SJCRH30 (cell line): ENCODE measurements at regions not wholly inside any gene's neighbourhood (a gene's known extent, or its start where the extent isn't known, plus 50 kb on each side); places are given as distances from the start of the nearest gene placed in this dataset.

Source experiments
- DNase-seq, 2 experiments: peaks; one replicate each; pipeline ENCODE4 v3.0.0-alpha.2; 2015 to 2020
- H3K27ac ChIP-seq: fragments of 250-450 bp; sonication (Bioruptor Pico); 2 replicates; pipeline ENCODE4 v1.5.1; 2020; ENCODE audit warnings: mild to moderate bottlenecking, moderate library complexity
- H3K27me3 ChIP-seq: fragments of 250-450 bp; sonication (Bioruptor Pico); 2 replicates; pipeline ENCODE4 v1.5.1; 2020; ENCODE audit warnings: mild to moderate bottlenecking, moderate library complexity
- H3K36me3 ChIP-seq: fragments of 250-450 bp; sonication (Bioruptor Pico); 2 replicates; pipeline ENCODE4 v1.5.1; 2020; ENCODE audit warnings: mild to moderate bottlenecking, moderate library complexity
- H3K4me1 ChIP-seq: fragments of 250-450 bp; sonication (Bioruptor Pico); 2 replicates; pipeline ENCODE4 v1.5.1; 2020; ENCODE audit warnings: mild to moderate bottlenecking, moderate library complexity
- H3K4me3 ChIP-seq: fragments of 250-450 bp; sonication (Bioruptor Pico); 2 replicates; pipeline ENCODE4 v1.5.1; 2020; ENCODE audit warnings: mild to moderate bottlenecking, moderate library complexity
- H3K9me3 ChIP-seq: fragments of 250-450 bp; sonication (Bioruptor Pico); replicated peaks from 2 replicates; pipeline ENCODE4 v1.5.1; 2020; ENCODE audit warnings: mild to moderate bottlenecking, moderate library complexity

- no peak overlapping the region for H3K27ac ChIP-seq
- no peaks in the 10 kb centered on the region for H3K4me1 ChIP-seq
- H3K9me3 ChIP-seq, result no peaks in the 10 kb centered on the region
- H3K27me3 ChIP-seq, result no peaks in the 10 kb centered on the region; the same call in 1 of the 2 replicates
- no peak for DNase-seq
- H3K4me3 ChIP-seq, result no peak overlapping the region
- H3K36me3 ChIP-seq, result no peaks in the 10 kb centered on the region
Measured at GRCh38 chr20:24337069-24337468, 132.4 kb upstream of the SYNDIG1 start.

GRCh38 chr20:24334830-24335229 lies 134.6 kb upstream of the SYNDIG1 start:
- H3K27ac ChIP-seq, result no peak overlapping the region
- H3K9me3 ChIP-seq, result no peaks in the 10 kb centered on the region
- H3K36me3 ChIP-seq, result no peaks in the 10 kb centered on the region
- no peak overlapping the region for H3K4me3 ChIP-seq
- no peaks in the 10 kb centered on the region; the same call in 1 of the 2 replicates for H3K27me3 ChIP-seq
- DNase-seq, result no peak
- no peaks in the 10 kb centered on the region for H3K4me1 ChIP-seq

- Histone ChIP-seq H3K4me3 (no peak overlapping the region), H3K36me3 (no peaks in the 10 kb centered on the region), H3K27ac (no peak overlapping the region), H3K9me3 (no peaks in the 10 kb centered on the region), H3K4me1 (no peaks in the 10 kb centered on the region), H3K27me3 (no peaks in the 10 kb centered on the region; the same call in 1 of the 2 replicates)
- DNase-seq, result no peak
Measured at GRCh38 chr20:24332956-24333355, 136.5 kb upstream of the SYNDIG1 start.

GRCh38 chr20:24331939-24332338 lies 137.5 kb upstream of the SYNDIG1 start:
- no peak for DNase-seq
- Histone ChIP-seq H3K27ac (no peak overlapping the region), H3K9me3 (no peaks in the 10 kb centered on the region), H3K36me3 (no peaks in the 10 kb centered on the region), H3K27me3 (no peaks in the 10 kb centered on the region), H3K4me3 (no peak overlapping the region), H3K4me1 (no peaks in the 10 kb centered on the region)

GRCh38 chr20:24328901-24329300 lies 140.5 kb upstream of the SYNDIG1 start:
- Histone ChIP-seq H3K4me1 (no peaks in the 10 kb centered on the region), H3K36me3 (no peaks in the 10 kb centered on the region), H3K9me3 (no peaks in the 10 kb centered on the region), H3K27ac (no peak overlapping the region), H3K4me3 (no peak overlapping the region), H3K27me3 (no peaks in the 10 kb centered on the region)
- no peak for DNase-seq

GRCh38 chr20:24321973-24322372 lies 147.5 kb upstream of the SYNDIG1 start:
- Histone ChIP-seq H3K27me3 (no peaks in the 10 kb centered on the region), H3K27ac (no peak overlapping the region), H3K9me3 (no peaks in the 10 kb centered on the region), H3K36me3 (no peaks in the 10 kb centered on the region), H3K4me1 (no peaks in the 10 kb centered on the region), H3K4me3 (no peak overlapping the region)
- no peak for DNase-seq

- no peaks in the 10 kb centered on the region for H3K9me3 ChIP-seq
- H3K27me3 ChIP-seq, result no peaks in the 10 kb centered on the region
- H3K4me1 ChIP-seq, result no peaks in the 10 kb centered on the region
- H3K4me3 ChIP-seq, result no peak overlapping the region
- H3K36me3 ChIP-seq, result no peaks in the 10 kb centered on the region
- DNase-seq, result no peak
- no peak overlapping the region for H3K27ac ChIP-seq
Measured at GRCh38 chr20:24318569-24319352, 150.7 kb upstream of the SYNDIG1 start.

GRCh38 chr20:24317224-24317623 lies 152.2 kb upstream of the SYNDIG1 start:
- no peaks in the 10 kb centered on the region for H3K4me1 ChIP-seq
- no peak overlapping the region for H3K4me3 ChIP-seq
- no peak for DNase-seq
- H3K9me3 ChIP-seq, result no peaks in the 10 kb centered on the region
- no peak overlapping the region for H3K27ac ChIP-seq
- no peaks in the 10 kb centered on the region for H3K27me3 ChIP-seq
- H3K36me3 ChIP-seq, result no peaks in the 10 kb centered on the region

- Histone ChIP-seq H3K27ac (no peak overlapping the region), H3K9me3 (no peaks in the 10 kb centered on the region), H3K27me3 (no peaks in the 10 kb centered on the region), H3K36me3 (no peaks in the 10 kb centered on the region), H3K4me3 (no peak overlapping the region), H3K4me1 (no peaks in the 10 kb centered on the region)
- no peak for DNase-seq
Measured at GRCh38 chr20:24316731-24317130, 152.7 kb upstream of the SYNDIG1 start.

- Histone ChIP-seq H3K4me1 (no peaks in the 10 kb centered on the region), H3K27me3 (no peaks in the 10 kb centered on the region), H3K27ac (no peak overlapping the region), H3K36me3 (no peaks in the 10 kb centered on the region), H3K4me3 (no peak overlapping the region), H3K9me3 (no peaks in the 10 kb centered on the region)
- no peak for DNase-seq
Measured at GRCh38 chr20:24314053-24314452, 155.4 kb upstream of the SYNDIG1 start.

- no peak overlapping the region for H3K4me3 ChIP-seq
- no peak overlapping the region for H3K27ac ChIP-seq
- H3K36me3 ChIP-seq, result no peaks in the 10 kb centered on the region
- no peaks in the 10 kb centered on the region for H3K9me3 ChIP-seq
- H3K4me1 ChIP-seq, result no peaks in the 10 kb centered on the region
- no peaks in the 10 kb centered on the region for H3K27me3 ChIP-seq
- peak in 1 of 2 experiments; percentile 12 for DNase-seq
Measured at GRCh38 chr20:24309596-24309995, 159.8 kb upstream of the SYNDIG1 start.

GRCh38 chr20:24305371-24305770 lies 164.1 kb upstream of the SYNDIG1 start:
- DNase-seq, result no peak
- no peak overlapping the region for H3K27ac ChIP-seq
- no peaks in the 10 kb centered on the region for H3K36me3 ChIP-seq
- no peaks in the 10 kb centered on the region for H3K4me1 ChIP-seq
- no peak overlapping the region for H3K4me3 ChIP-seq
- 0 out of 2 replicates have a peak, but pooled peaks cover under 1% of the 10 kb centered on the region for H3K27me3 ChIP-seq
- no peaks in the 10 kb centered on the region for H3K9me3 ChIP-seq

GRCh38 chr20:24304291-24304690 lies 165.1 kb upstream of the SYNDIG1 start:
- 0 out of 2 replicates have a peak, but pooled peaks cover 5% of the 10 kb centered on the region for H3K27me3 ChIP-seq
- H3K36me3 ChIP-seq, result no peaks in the 10 kb centered on the region
- no peaks in the 10 kb centered on the region; the same call in 1 of the 2 replicates for H3K4me1 ChIP-seq
- H3K4me3 ChIP-seq, result no peak overlapping the region
- H3K27ac ChIP-seq, result no peak overlapping the region
- H3K9me3 ChIP-seq, result no peaks in the 10 kb centered on the region
- no peak for DNase-seq

- Histone ChIP-seq H3K4me1 (no peaks in the 10 kb centered on the region; the same call in 1 of the 2 replicates), H3K27me3 (0 out of 2 replicates have a peak, but pooled peaks cover 5% of the 10 kb centered on the region), H3K27ac (no peak overlapping the region), H3K9me3 (no peaks in the 10 kb centered on the region), H3K4me3 (no peak overlapping the region), H3K36me3 (no peaks in the 10 kb centered on the region)
- DNase-seq, result no peak
Measured at GRCh38 chr20:24303393-24304170, 165.8 kb upstream of the SYNDIG1 start.

GRCh38 chr20:24297993-24298392 lies 171.4 kb upstream of the SYNDIG1 start:
- DNase-seq, result no peak
- H3K27ac ChIP-seq, result no peak overlapping the region
- no peaks in the 10 kb centered on the region for H3K9me3 ChIP-seq
- H3K27me3 ChIP-seq, result 0 out of 2 replicates have a peak, but pooled peaks cover 5% of the 10 kb centered on the region
- no peaks in the 10 kb centered on the region for H3K36me3 ChIP-seq
- H3K4me3 ChIP-seq, result no peak overlapping the region
- no peaks in the 10 kb centered on the region; the same call in 1 of the 2 replicates for H3K4me1 ChIP-seq
